HL-60 (cell line): ENCODE measurements at regions not wholly inside any gene's neighbourhood (a gene's known extent, or its start where the extent isn't known, plus 50 kb on each side); places are given as distances from the start of the nearest gene placed in this dataset.

Source experiments
- DNase-seq, 2 experiments: peaks; one replicate each; pipeline ENCODE4 v3.0.0-alpha.2; 2010 to 2020; ENCODE audit warnings: low read depth in 1 of 2, low spot score in 1 of 2
- H3K27ac ChIP-seq: fragments of 250-450 bp; sonication (Bioruptor Pico); replicated peaks from 2 replicates; pipeline ENCODE4 v1.5.1; 2020; ENCODE audit warnings: mild to moderate bottlenecking, moderate library complexity
- H3K27me3 ChIP-seq: fragments of 250-450 bp; sonication (Bioruptor Pico); 2 replicates; pipeline ENCODE4 v1.5.1; 2021; ENCODE audit warnings: mild to moderate bottlenecking, moderate library complexity; ENCODE audit not compliant: insufficient read depth, poor library complexity, severe bottlenecking
- H3K4me3 ChIP-seq: replicated peaks from 2 replicates; pipeline ENCODE4 v1.5.1; 2011; ENCODE audit warnings: mild to moderate bottlenecking, control low read depth, low read length; ENCODE audit not compliant: insufficient read depth
- GABPA ChIP-seq: IDR thresholded peaks from 2 replicates; pipeline ENCODE4 v1.6.1; 2012; ENCODE audit warnings: low read depth
- POLR2AphosphoS5 ChIP-seq: IDR thresholded peaks from 2 replicates; pipeline ENCODE4 v1.6.1; 2012; ENCODE audit warnings: low read depth
- REST ChIP-seq: IDR thresholded peaks from 2 replicates; pipeline ENCODE4 v1.6.1; 2012; ENCODE audit warnings: low read depth; ENCODE audit not compliant: insufficient replicate concordance
- SPI1 ChIP-seq: IDR thresholded peaks from 2 replicates; pipeline ENCODE4 v1.6.1; 2012; ENCODE audit warnings: low read depth, mild to moderate bottlenecking, borderline replicate concordance
- TF ChIP-seq, protein P1 (sequence below): IDR thresholded peaks from one replicate; pipeline ENCODE4 v1.5.1; 2011; ENCODE audit warnings: low read length, control low read depth, inconsistent platforms; ENCODE audit not compliant: insufficient read depth

- TF ChIP-seq REST (no peak), SPI1 (no peak), POLR2AphosphoS5 (no peak), GABPA (no peak)
- TF ChIP-seq, protein P1, sequence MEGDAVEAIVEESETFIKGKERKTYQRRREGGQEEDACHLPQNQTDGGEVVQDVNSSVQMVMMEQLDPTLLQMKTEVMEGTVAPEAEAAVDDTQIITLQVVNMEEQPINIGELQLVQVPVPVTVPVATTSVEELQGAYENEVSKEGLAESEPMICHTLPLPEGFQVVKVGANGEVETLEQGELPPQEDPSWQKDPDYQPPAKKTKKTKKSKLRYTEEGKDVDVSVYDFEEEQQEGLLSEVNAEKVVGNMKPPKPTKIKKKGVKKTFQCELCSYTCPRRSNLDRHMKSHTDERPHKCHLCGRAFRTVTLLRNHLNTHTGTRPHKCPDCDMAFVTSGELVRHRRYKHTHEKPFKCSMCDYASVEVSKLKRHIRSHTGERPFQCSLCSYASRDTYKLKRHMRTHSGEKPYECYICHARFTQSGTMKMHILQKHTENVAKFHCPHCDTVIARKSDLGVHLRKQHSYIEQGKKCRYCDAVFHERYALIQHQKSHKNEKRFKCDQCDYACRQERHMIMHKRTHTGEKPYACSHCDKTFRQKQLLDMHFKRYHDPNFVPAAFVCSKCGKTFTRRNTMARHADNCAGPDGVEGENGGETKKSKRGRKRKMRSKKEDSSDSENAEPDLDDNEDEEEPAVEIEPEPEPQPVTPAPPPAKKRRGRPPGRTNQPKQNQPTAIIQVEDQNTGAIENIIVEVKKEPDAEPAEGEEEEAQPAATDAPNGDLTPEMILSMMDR = no peak
- Histone ChIP-seq H3K4me3 (no peak overlapping the region), H3K27me3 (no peaks in the 10 kb centered on the region), H3K27ac (no peak overlapping the region)
- DNase-seq = no peak
These were observed 349.1 kb upstream of the GJE1 start for GRCh38 chr6:141783585-141783984.

- Histone ChIP-seq H3K27me3 (no peaks in the 10 kb centered on the region), H3K27ac (no peak overlapping the region), H3K4me3 (no peak overlapping the region)
- TF ChIP-seq GABPA (no peak), SPI1 (no peak), POLR2AphosphoS5 (no peak), REST (no peak)
- TF ChIP-seq, protein P1 = no peak
- no peak for DNase-seq
These were observed 352.4 kb upstream of the GJE1 start for GRCh38 chr6:141780296-141780695.

- Histone ChIP-seq H3K4me3 (no peak overlapping the region), H3K27me3 (peaks cover 2% of the 10 kb centered on the region), H3K27ac (no peak overlapping the region)
- no peak for DNase-seq
- TF ChIP-seq REST (no peak), GABPA (no peak), SPI1 (no peak), POLR2AphosphoS5 (no peak)
- TF ChIP-seq, protein P1 = no peak
These were observed 368.3 kb upstream of the GJE1 start for GRCh38 chr6:141764388-141764787.
